Inflammatory macrophage (primary cell): ENCODE measurements at regions not wholly inside any gene's neighbourhood (a gene's known extent, or its start where the extent isn't known, plus 50 kb on each side); places are given as distances from the start of the nearest gene placed in this dataset.
"Not testable (repeated sequence)": the region's sequence is repeated elsewhere in the genome, so short reads cannot be mapped to it uniquely, and the experiment has no call there.

Source experiments
- DNase-seq, 2 donors: peaks; one replicate each; pipeline ENCODE4 v3.0.0-alpha.2; 2020 to 2022

- no peak for DNase-seq
These were observed 266.4 kb upstream of the ETAA1 start for GRCh38 chr2:67130531-67131256.

GRCh38 chr2:67131257-67131609 is 265.9 kb upstream of the ETAA1 start:
- no peak for DNase-seq

GRCh38 chr2:67132441-67132940 is 264.6 kb upstream of the ETAA1 start:
- DNase-seq = not testable (repeated sequence)

- DNase-seq = no peak
These were observed 261.9 kb upstream of the ETAA1 start for GRCh38 chr2:67135208-67135607.

DNA sequence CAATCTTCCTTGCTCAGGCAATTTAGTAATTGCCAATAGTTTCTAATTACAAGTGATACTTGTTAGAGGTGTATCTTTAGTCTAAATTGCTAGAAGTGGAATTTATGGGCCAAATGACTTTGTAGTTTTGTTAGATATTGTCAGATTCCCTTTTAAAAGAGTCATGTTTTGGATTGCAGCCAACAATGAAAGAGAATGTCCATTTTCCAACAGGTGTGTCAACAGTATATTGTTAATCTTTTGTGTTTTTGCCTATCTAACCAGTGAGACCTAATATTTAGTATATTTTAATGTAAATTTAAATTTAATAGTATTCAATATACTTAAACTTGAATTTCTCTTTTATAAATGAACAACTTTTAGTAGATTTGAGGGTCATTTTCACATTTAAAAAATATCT is 259.4 kb upstream of the ETAA1 start:
- DNase-seq = no peak

- DNase-seq = no peak
These were observed 255.1 kb upstream of the ETAA1 start for GRCh38 chr2:67142071-67142470.

DNA sequence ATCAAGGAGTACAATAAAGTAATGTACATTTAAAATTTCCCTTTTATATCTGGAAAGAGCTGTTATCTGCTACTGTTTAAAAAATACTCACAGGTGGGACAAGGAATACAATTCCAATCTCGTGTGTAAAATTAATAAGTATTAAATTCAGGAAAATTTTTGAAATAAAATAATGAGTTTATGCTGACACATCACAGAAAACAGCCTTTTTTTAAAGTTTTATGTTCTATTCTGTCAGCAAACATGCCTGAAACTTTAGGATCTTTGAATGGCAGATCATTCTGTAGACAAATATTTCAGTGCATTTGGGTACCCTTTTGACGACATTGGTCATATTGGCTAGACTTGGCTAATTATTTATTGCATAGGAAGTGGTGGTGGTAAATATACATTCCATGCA is 254.4 kb upstream of the ETAA1 start:
- no peak for DNase-seq

DNA sequence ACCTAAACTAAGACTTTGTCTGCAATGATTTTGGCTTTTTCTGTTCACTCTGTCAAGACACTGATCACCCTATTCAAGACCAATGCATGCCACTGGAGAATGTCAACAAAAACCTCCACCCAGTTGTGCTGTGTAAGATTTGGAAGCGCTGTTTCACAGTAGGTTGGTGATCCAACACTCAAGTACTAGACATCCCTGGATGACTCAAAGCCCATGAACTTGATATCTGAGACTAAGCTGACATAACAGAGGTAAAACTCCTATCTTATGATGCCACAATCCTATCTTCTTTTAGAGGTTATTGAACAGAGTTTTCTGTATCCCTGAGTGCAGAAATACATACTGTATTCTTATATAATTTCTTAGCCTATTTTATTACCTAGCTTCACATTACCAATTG is 251.3 kb upstream of the ETAA1 start:
- no peak for DNase-seq

GRCh38 chr2:67156796-67157195 is 240.3 kb upstream of the ETAA1 start:
- DNase-seq = no peak

DNA sequence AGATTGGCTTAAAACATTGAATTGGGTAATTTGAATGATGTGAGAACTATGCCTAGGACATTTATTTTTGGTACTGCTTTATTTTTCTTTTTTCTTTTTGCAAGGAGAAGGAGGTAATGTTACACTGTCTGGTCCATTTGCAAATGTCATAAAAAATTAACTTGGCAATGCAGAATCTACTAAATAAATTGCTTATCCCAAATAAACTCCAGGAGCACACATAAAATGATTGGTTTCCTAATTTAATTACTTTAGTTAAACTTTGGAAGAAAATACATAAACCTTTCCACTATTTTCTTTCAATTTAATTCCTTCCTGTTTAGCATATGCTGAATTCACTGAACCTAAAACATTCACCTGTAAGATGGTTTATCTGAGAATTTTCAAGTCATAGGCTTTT is 238.4 kb upstream of the ETAA1 start:
- no peak for DNase-seq

- DNase-seq = no peak
These were observed 237.2 kb upstream of the ETAA1 start for GRCh38 chr2:67159929-67160328.

DNA sequence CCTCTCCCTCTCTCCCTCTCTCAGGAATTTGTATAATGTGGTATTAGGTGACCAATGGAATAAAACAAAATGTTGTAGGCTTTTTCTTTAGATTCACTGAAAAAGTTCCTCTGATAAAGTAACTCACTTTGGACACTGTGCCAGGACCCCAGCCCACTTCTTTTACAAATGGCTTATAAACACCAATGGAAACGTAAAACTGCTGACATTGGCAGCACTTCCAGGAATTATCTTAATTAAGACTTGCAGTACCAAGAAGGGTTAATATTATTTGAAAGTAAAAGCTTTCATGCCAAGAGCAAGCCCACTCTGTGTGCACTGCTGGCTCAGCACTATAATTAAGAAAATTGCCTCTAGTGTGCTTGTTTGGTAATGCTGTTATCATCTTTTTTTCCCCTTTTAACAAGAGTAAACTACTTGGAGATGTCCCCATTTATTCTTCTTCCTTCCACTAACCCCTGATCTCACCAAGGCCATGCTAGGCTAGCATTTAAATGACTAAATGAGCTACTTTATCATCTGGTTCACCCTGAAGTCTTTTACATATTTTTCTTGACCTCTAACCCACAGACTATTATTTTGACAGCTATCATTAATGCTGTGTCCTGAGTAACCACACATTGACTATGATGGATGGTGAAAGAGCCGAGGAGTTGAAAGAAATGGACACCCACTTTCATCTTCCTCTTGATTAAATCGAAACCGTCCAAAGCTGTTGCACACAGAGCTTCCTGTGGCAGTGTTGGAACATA is 232.2 kb upstream of the ETAA1 start:
- no peak for DNase-seq

GRCh38 chr2:67165523-67165990 is 231.6 kb upstream of the ETAA1 start:
- no peak for DNase-seq

DNA sequence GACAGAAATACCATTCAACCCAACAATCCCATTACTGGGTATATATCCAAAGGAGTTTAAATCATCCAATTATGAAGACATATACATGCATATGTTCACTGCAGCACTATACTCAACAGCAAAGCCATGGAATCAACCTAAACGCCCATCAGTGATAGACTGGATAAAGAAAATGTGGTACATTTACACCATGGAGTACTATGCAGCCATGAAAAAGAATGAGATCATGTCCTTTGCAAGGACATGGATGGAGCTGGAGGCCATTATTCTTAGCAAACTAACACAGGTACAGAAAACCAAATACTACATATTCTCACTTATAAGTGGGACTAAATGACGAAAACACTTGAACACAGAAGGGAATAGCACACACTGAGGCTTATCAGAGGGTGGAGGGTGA is 230.6 kb upstream of the ETAA1 start:
- DNase-seq = not testable (repeated sequence)

GRCh38 chr2:67169417-67170140 is 227.6 kb upstream of the ETAA1 start:
- no peak for DNase-seq

DNA sequence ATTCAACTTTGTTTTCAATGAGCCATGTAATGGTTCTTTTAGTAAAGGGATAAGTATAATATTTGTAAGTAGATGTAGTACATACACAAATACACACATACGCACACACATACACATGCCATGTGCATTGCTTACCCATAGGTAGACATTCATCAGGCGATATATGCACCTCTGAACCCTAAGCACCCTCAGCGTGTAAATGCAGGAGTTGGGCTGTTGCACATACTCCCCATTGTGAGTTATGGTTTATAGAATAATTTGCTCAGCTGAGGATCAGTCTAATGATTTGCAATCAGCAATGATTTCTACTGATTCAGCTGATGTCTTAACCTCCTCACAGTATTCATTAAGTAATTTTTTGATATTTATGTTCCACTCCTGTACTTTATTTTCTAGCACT is 217.6 kb upstream of the ETAA1 start:
- no peak for DNase-seq

- no peak for DNase-seq
These were observed 216.3 kb upstream of the ETAA1 start for GRCh38 chr2:67180841-67181240.

DNA sequence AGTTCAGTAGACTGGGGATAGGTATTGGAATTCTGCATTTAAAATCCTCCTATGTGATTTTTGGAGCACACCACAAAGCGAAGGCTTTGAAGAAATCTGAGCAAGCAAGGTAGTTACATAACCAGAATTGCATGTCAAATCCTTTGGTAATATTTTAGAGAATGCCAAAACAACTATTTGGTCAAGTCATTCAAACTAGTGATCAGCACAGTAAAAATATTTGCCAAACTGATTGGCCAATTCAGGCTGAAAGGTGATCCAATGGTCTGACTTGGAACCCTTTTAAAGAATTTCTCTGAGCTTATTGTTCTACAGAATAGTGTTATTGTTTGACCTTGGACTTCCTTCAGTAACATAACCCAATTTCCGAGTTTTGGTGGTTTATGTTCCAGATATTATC is 214.2 kb upstream of the ETAA1 start:
- no peak for DNase-seq

- DNase-seq = no peak
These were observed 210.8 kb upstream of the ETAA1 start for GRCh38 chr2:67186326-67186725.

GRCh38 chr2:67186871-67187270 is 210.3 kb upstream of the ETAA1 start:
- DNase-seq = no peak

DNA sequence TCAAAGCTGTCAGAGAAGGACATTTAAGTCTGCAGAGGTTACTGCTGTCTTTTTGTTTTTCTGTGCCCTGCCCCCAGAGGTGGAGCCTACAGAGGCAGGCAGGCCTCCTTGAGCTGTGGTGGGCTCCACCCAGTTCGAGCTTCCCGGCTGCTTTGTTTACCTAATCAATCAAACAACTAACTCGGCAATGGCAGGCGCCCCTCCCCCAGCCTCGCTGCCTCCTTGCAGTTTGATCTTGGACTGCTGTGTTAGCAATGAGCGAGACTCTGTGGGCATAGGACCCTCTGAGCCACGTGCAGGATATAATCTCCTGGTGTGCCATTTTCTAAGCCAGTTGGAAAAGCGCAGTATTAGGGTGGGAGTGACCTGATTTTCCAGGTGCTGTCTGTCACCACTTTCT is 201.8 kb upstream of the ETAA1 start:
- DNase-seq = not testable (repeated sequence)

DNA sequence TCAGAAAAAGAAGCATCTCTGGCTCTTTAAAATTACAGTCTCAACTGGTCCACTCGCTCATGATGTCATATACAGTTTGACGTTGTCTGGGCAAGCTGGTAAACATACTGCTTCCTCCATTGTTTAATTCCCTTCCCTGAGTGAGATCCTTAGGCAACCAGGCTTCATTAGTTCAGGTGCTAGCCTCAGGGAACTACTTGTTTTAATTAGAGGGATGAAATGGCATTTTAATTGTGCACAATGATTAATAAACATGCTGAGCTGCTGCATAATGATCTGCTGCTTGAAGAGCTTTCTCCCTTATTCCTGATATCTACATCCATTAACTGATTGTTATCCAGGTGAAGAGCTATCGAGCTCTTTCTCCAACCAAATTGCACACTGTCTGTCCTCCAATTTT is 195.6 kb upstream of the ETAA1 start:
- DNase-seq = no peak

DNA sequence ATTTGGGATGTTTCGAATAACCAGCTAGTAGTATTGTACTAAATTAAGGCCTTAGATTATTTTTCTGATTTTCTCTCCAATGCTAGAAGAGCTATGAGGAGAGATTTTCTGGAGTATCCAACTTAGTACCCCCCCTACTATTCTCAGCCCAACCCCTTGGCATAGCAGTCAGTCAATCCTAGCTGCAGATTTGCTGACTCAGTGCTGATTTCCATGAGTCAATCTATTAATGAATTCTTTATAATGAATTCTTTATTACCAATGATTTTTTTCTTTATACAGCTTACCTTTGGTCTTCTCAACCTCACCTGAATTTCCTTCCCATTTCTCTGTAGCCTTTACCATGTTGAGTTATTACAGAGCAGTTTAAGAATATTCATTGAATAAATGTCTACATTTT is 192.8 kb upstream of the ETAA1 start:
- no peak for DNase-seq
